GM19463 (cell line): ENCODE measurements at regions not wholly inside any gene's neighbourhood (a gene's known extent, or its start where the extent isn't known, plus 50 kb on each side); places are given as distances from the start of the nearest gene placed in this dataset.

ENCODE experiments used
- ATAC-seq: cut with Tn5 transposase; IDR thresholded peaks from one replicate; pipeline ENCODE4 v1.9.1; 2021; ENCODE audit warnings: mild to moderate bottlenecking, moderate library complexity; ENCODE audit not compliant: unreplicated experiment

GRCh38 chr16:55209626-55210025 is 114.4 kb upstream of the IRX6 start:
- ATAC-seq: no peak

GRCh38 chr16:55212791-55213190 is 111.2 kb upstream of the IRX6 start:
- ATAC-seq: no peak

GRCh38 chr16:55214412-55214811 is 109.6 kb upstream of the IRX6 start:
- ATAC-seq: no peak

GRCh38 chr16:55214974-55215494 is 109.0 kb upstream of the IRX6 start:
- ATAC-seq: no peak

- ATAC-seq: no peak
Observed at GRCh38 chr16:55217392-55217791, 106.6 kb upstream of the IRX6 start.

GRCh38 chr16:55221836-55222235 is 102.2 kb upstream of the IRX6 start:
- no peak for ATAC-seq

- no peak for ATAC-seq
Observed at GRCh38 chr16:55222486-55222885, 101.5 kb upstream of the IRX6 start.

- no peak for ATAC-seq
Observed at GRCh38 chr16:55225972-55226542, 97.9 kb upstream of the IRX6 start.

- no peak for ATAC-seq
Observed at GRCh38 chr16:55232822-55233221, 91.2 kb upstream of the IRX6 start.

GRCh38 chr16:55233464-55233863 is 90.5 kb upstream of the IRX6 start:
- no peak for ATAC-seq

- ATAC-seq: no peak
Observed at GRCh38 chr16:55236655-55237054, 87.3 kb upstream of the IRX6 start.

GRCh38 chr16:55239723-55240122 is 84.3 kb upstream of the IRX6 start:
- no peak for ATAC-seq

GRCh38 chr16:55240888-55241287 is 83.1 kb upstream of the IRX6 start:
- ATAC-seq: no peak

- ATAC-seq: no peak
Observed at GRCh38 chr16:55242667-55243066, 81.3 kb upstream of the IRX6 start.

GRCh38 chr16:55248058-55248457 is 75.9 kb upstream of the IRX6 start:
- ATAC-seq: no peak

GRCh38 chr16:55248494-55248893 is 75.5 kb upstream of the IRX6 start:
- no peak for ATAC-seq

- no peak for ATAC-seq
Observed at GRCh38 chr16:55249361-55249760, 74.6 kb upstream of the IRX6 start.

- no peak for ATAC-seq
Observed at GRCh38 chr16:55249936-55250335, 74.1 kb upstream of the IRX6 start.

- no peak for ATAC-seq
Observed at GRCh38 chr16:55250701-55251100, 73.3 kb upstream of the IRX6 start.

- no peak for ATAC-seq
Observed at GRCh38 chr16:55251151-55251550, 72.9 kb upstream of the IRX6 start.

GRCh38 chr16:55252577-55252976 is 71.4 kb upstream of the IRX6 start:
- ATAC-seq: no peak

GRCh38 chr16:55253987-55254386 is 70.0 kb upstream of the IRX6 start:
- no peak for ATAC-seq

- no peak for ATAC-seq
Observed at GRCh38 chr16:55255733-55256282, 68.2 kb upstream of the IRX6 start.
